Trophoblast cell (in vitro differentiated cells and primary cell): ENCODE measurements at regions not wholly inside any gene's neighbourhood (a gene's known extent, or its start where the extent isn't known, plus 50 kb on each side); places are given as distances from the start of the nearest gene placed in this dataset.

Experiments used
- DNase-seq, 2 donors: peaks; one replicate each; pipeline ENCODE4 v3.0.0-alpha.2; 2016
- H2AFZ ChIP-seq: 2 replicates; pipeline ENCODE4 v1.6.1; 2013; ENCODE audit warnings: low read length, moderate library complexity, mild to moderate bottlenecking; ENCODE audit not compliant: insufficient read depth, poor library complexity
- H2AK5ac ChIP-seq: 2 replicates; pipeline ENCODE4 v1.6.1; 2013; ENCODE audit warnings: mild to moderate bottlenecking, low read length
- H2BK120ac ChIP-seq: 2 replicates; pipeline ENCODE4 v1.6.1; 2013; ENCODE audit warnings: low read length, mild to moderate bottlenecking, moderate library complexity; ENCODE audit not compliant: insufficient read depth, poor library complexity
- H2BK12ac ChIP-seq: 2 replicates; pipeline ENCODE4 v1.6.1; 2013; ENCODE audit warnings: mild to moderate bottlenecking, low read length, moderate library complexity
- H2BK5ac ChIP-seq: 2 replicates; pipeline ENCODE4 v1.6.1; 2013; ENCODE audit warnings: low read length, low read depth, moderate library complexity, mild to moderate bottlenecking; ENCODE audit not compliant: poor library complexity
- H3K14ac ChIP-seq: 2 replicates; pipeline ENCODE4 v1.6.1; 2013; ENCODE audit warnings: mild to moderate bottlenecking, low read length
- H3K18ac ChIP-seq: 2 replicates; pipeline ENCODE4 v1.6.1; 2013; ENCODE audit warnings: mild to moderate bottlenecking, low read length
- H3K23ac ChIP-seq: 2 replicates; pipeline ENCODE4 v1.6.1; 2013; ENCODE audit warnings: low read length
- H3K27ac ChIP-seq: 2 replicates; pipeline ENCODE4 v1.5.1; 2013; ENCODE audit warnings: low read depth, mild to moderate bottlenecking, inconsistent platforms, low read length, moderate library complexity
- H3K27me3 ChIP-seq: 2 replicates; pipeline ENCODE4 v1.6.1; 2013; ENCODE audit warnings: inconsistent platforms, mild to moderate bottlenecking, low read length, moderate library complexity; ENCODE audit not compliant: insufficient read depth
- H3K36me3 ChIP-seq, 2 experiments: 1 replicate in 1 of 2; 2 replicates in 1 of 2; pipeline ENCODE4 v1.6.1; 2013; ENCODE audit warnings: low read length in 2 of 2, mild to moderate bottlenecking in 2 of 2, moderate library complexity in 1 of 2; ENCODE audit not compliant: insufficient read depth in 2 of 2, control insufficient read depth in 1 of 2
- H3K4ac ChIP-seq: 2 replicates; pipeline ENCODE4 v1.6.1; 2013; ENCODE audit warnings: low read depth, mild to moderate bottlenecking, low read length, moderate library complexity
- H3K4me1 ChIP-seq, 2 experiments: 1 replicate in 1 of 2; 2 replicates in 1 of 2; pipeline ENCODE4 v1.6.1; 2013; ENCODE audit warnings: low read length in 2 of 2, mild to moderate bottlenecking in 2 of 2, moderate library complexity in 1 of 2; ENCODE audit not compliant: insufficient read depth in 2 of 2, control insufficient read depth in 1 of 2
- H3K4me2 ChIP-seq: 2 replicates; pipeline ENCODE4 v1.6.1; 2013; ENCODE audit warnings: inconsistent platforms, mild to moderate bottlenecking, low read length, moderate library complexity
- H3K4me3 ChIP-seq: 2 replicates; pipeline ENCODE4 v1.5.1; 2013; ENCODE audit warnings: mild to moderate bottlenecking, low read depth, low read length, inconsistent platforms
- H3K79me1 ChIP-seq: one replicate; pipeline ENCODE4 v1.6.1; 2013; ENCODE audit warnings: low read length
- H3K79me2 ChIP-seq: 2 replicates; pipeline ENCODE4 v1.6.1; 2013; ENCODE audit warnings: low read length, mild to moderate bottlenecking; ENCODE audit not compliant: control insufficient read depth, insufficient read depth, poor library complexity
- H3K9ac ChIP-seq: 2 replicates; pipeline ENCODE4 v1.6.1; 2013; ENCODE audit warnings: mild to moderate bottlenecking, low read length
- H3K9me3 ChIP-seq: 2 replicates; pipeline ENCODE4 v1.6.1; 2013; ENCODE audit warnings: low read depth, mild to moderate bottlenecking, control low read depth, inconsistent platforms, low read length; ENCODE audit not compliant: insufficient read depth
- H4K12ac ChIP-seq: 2 replicates; pipeline ENCODE4 v1.6.1; 2013; ENCODE audit warnings: low read depth, mild to moderate bottlenecking, low read length, moderate library complexity
- H4K8ac ChIP-seq: 2 replicates; pipeline ENCODE4 v1.6.1; 2013; ENCODE audit warnings: low read depth, mild to moderate bottlenecking, low read length, moderate library complexity
- H4K91ac ChIP-seq: one replicate; pipeline ENCODE4 v1.6.1; 2013; ENCODE audit warnings: low read depth, mild to moderate bottlenecking, low read length, moderate library complexity
- whole genome bisulfite sequencing: extraction: QIAGEN DNeasy Blood & Tissue Kit; methylation state at CpG from one replicate; pipeline ENCODE4 v1.1.7; 2013; ENCODE audit warnings: missing lambda C conversion rate; ENCODE audit not compliant: insufficient read length, insufficient coverage; ENCODE audit errors: extremely low coverage; 5-methylcytosine and 5-hydroxymethylcytosine counted together

DNA sequence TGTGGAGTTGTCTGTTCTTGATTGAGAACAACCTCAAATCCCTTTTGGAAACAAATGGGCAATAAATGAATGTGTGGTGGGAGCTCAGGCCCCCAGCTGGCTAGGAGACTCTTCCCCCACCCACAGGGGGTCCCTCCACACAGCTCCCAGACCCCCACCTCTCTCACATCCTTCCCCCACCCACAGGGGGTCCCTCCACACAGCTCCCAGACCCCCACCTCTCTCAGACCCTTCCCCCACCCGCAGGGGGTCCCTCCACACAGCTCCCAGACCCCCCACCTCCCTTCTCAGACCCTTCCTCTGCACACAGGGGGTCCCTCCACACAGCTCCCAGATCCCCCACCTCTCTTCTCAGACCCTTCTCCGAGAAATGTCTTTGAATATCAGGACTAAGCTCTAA lies 79.0 kb upstream of the CTDP1 start:
- Histone ChIP-seq H2BK5ac (no peak overlapping the region), H3K27ac (no peak overlapping the region), H3K4ac (no peak overlapping the region), H2BK12ac (no peak overlapping the region), H3K79me1 (no peaks in the 10 kb centered on the region), H4K91ac (no peak overlapping the region), H3K4me3 (no peak overlapping the region), H3K9ac (no peak overlapping the region), H3K23ac (no peak overlapping the region), H3K18ac (no peak overlapping the region), H3K4me1 (no peaks in the 10 kb centered on the region), H2AFZ (no peak overlapping the region), H3K79me2 (no peaks in the 10 kb centered on the region), H2BK120ac (no peak overlapping the region), H3K14ac (no peak overlapping the region), H3K9me3 (peaks cover 3% of the 10 kb centered on the region), H4K8ac (no peak overlapping the region), H2AK5ac (no peak overlapping the region), H3K27me3 (no peaks in the 10 kb centered on the region), H3K4me2 (no peak overlapping the region), H4K12ac (no peak overlapping the region), H3K36me3 (no peaks in the 10 kb centered on the region)
- WGBS: no CpG with 5 or more reads among the region's 2 CpGs
- no peak for DNase-seq

GRCh38 chr18:79601234-79601633 lies 78.4 kb upstream of the CTDP1 start:
- Histone ChIP-seq H3K14ac (no peak overlapping the region), H3K36me3 (no peaks in the 10 kb centered on the region), H3K4me3 (no peak overlapping the region), H4K91ac (no peak overlapping the region), H3K9me3 (peaks cover 3% of the 10 kb centered on the region), H3K4ac (no peak overlapping the region), H2BK5ac (no peak overlapping the region), H4K8ac (no peak overlapping the region), H3K4me2 (no peak overlapping the region), H3K4me1 (no peaks in the 10 kb centered on the region), H2BK12ac (no peak overlapping the region), H3K79me2 (no peaks in the 10 kb centered on the region), H3K23ac (no peak overlapping the region), H2BK120ac (no peak overlapping the region), H3K18ac (no peak overlapping the region), H3K27ac (no peak overlapping the region), H3K27me3 (no peaks in the 10 kb centered on the region), H4K12ac (no peak overlapping the region), H2AK5ac (no peak overlapping the region), H3K9ac (no peak overlapping the region), H2AFZ (no peak overlapping the region), H3K79me1 (no peaks in the 10 kb centered on the region)
- WGBS: no CpG with 5 or more reads among the region's 8 CpGs
- no peak for DNase-seq

- no CpG with 5 or more reads among the region's 37 CpGs for WGBS
- no peak overlapping the region for H3K23ac ChIP-seq
Observed at GRCh38 chr18:79603321-79604204, 76.0 kb upstream of the CTDP1 start.

GRCh38 chr18:79604205-79604912 lies 75.2 kb upstream of the CTDP1 start:
- Histone ChIP-seq H3K4me3 (no peak overlapping the region), H3K14ac (no peak overlapping the region), H3K27ac (no peak overlapping the region), H2BK120ac (no peak overlapping the region), H2AK5ac (no peak overlapping the region), H4K8ac (no peak overlapping the region), H2BK12ac (no peak overlapping the region), H3K23ac (no peak overlapping the region), H4K12ac (no peak overlapping the region), H3K4ac (no peak overlapping the region), H2AFZ (no peak overlapping the region), H3K9me3 (peaks cover 3% of the 10 kb centered on the region), H2BK5ac (no peak overlapping the region), H3K79me1 (no peaks in the 10 kb centered on the region), H4K91ac (no peak overlapping the region), H3K9ac (no peak overlapping the region), H3K18ac (no peak overlapping the region), H3K79me2 (no peaks in the 10 kb centered on the region), H3K4me2 (no peak overlapping the region), H3K4me1 (no peaks in the 10 kb centered on the region), H3K27me3 (no peaks in the 10 kb centered on the region), H3K36me3 (no peaks in the 10 kb centered on the region)
- DNase-seq: no peak
- no CpG with 5 or more reads among the region's 20 CpGs for WGBS

More at GRCh38 chr18:79603321-79604204, 76.0 kb upstream of the CTDP1 start:
- H3K4me2 ChIP-seq: no peak overlapping the region
- no peaks in the 10 kb centered on the region for H3K79me2 ChIP-seq
- H3K14ac ChIP-seq: no peak overlapping the region
- peaks cover 3% of the 10 kb centered on the region for H3K9me3 ChIP-seq
- H2AK5ac ChIP-seq: no peak overlapping the region
- no peak overlapping the region for H3K9ac ChIP-seq
- DNase-seq: no peak
- H3K4me3 ChIP-seq: no peak overlapping the region
- no peaks in the 10 kb centered on the region for H3K36me3 ChIP-seq
- no peak overlapping the region for H4K91ac ChIP-seq
- no peak overlapping the region for H3K18ac ChIP-seq
- no peak overlapping the region for H2BK5ac ChIP-seq
- no peaks in the 10 kb centered on the region for H3K79me1 ChIP-seq
- no peak overlapping the region for H3K27ac ChIP-seq
- no peaks in the 10 kb centered on the region for H3K27me3 ChIP-seq
- H4K8ac ChIP-seq: no peak overlapping the region
- H3K4me1 ChIP-seq: no peaks in the 10 kb centered on the region
- no peak overlapping the region for H3K4ac ChIP-seq
- H2AFZ ChIP-seq: no peak overlapping the region
- no peak overlapping the region for H4K12ac ChIP-seq
- H2BK12ac ChIP-seq: no peak overlapping the region
- no peak overlapping the region for H2BK120ac ChIP-seq
